ENCODE measurements at regions not wholly inside any gene's neighbourhood (a gene's known extent, or its start where the extent isn't known, plus 50 kb on each side); places are given as distances from the start of the nearest gene placed in this dataset.

DNA sequence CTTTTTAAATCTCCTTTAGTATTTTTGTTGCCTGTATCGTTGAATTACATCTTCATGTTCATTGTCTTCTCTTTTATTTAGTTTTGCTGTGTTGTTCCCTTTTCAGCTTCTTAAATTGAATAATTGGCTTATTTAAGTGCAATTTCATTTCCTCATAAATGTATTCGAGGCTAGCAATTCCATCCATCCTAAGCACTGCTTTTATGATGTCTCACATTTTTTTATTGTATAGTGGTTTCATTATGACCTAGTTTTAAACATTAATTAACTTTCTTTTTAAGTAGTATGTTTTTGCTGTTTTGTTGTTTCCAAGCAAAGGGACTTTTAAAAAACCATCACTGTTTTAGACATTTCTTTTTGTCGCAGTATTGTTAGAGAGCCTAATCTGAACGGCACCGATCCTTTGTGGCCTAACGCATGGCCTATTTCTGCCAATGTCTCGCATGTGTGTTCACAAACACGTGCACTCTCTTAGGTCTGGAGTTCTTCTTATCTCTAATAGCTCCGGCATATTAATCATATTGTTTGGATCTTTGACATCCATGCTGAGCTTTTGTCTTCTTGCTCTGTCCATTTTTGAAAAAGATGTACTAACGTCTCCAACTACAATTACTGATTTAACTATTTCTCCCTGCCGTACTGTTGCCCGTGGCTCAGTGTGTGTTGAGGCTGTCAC lies 59.6 kb upstream of the ZNF516 start:
- no peak for DNase-seq
- Histone ChIP-seq H3K4me3 (ENCODE audit: low read length in 2 of 2) (no peak overlapping the region), H3K36me3 (ENCODE audit: insufficient read depth, low read length) (no peaks in the 10 kb centered on the region), H3K27me3 (ENCODE audit: insufficient read depth, low read length) (no peaks in the 10 kb centered on the region), H3K4me1 (ENCODE audit: insufficient read depth, low read length) (no peaks in the 10 kb centered on the region), H3K27ac (ENCODE audit: low read depth, low read length) (no peak overlapping the region), H3K9me3 (ENCODE audit: control insufficient read depth in 1 of 2, low read length in 2 of 2) (no peaks in the 10 kb centered on the region)
- Mint-ChIP-seq H3K27me3 (peaks cover 1 to 3% of the 10 kb centered on the region in 2 donors), H3K27ac (no peak overlapping the region), H3K36me3 (no peaks in the 10 kb centered on the region), H3K4me1 (no peaks in the 10 kb centered on the region), H3K9me3 (peaks cover 0 to 3% (median 0%) of the 10 kb centered on the region in 8 donors), H3K4me3 (no peak overlapping the region)
- intact Hi-C loops (cut with micrococcal nuclease) = no loop called here
- ChIA-PET CTCF (ENCODE audit: partially characterized antibody) (no interaction called here), POLR2A (ENCODE audit: partially characterized antibody) (no interaction called here)

DNA sequence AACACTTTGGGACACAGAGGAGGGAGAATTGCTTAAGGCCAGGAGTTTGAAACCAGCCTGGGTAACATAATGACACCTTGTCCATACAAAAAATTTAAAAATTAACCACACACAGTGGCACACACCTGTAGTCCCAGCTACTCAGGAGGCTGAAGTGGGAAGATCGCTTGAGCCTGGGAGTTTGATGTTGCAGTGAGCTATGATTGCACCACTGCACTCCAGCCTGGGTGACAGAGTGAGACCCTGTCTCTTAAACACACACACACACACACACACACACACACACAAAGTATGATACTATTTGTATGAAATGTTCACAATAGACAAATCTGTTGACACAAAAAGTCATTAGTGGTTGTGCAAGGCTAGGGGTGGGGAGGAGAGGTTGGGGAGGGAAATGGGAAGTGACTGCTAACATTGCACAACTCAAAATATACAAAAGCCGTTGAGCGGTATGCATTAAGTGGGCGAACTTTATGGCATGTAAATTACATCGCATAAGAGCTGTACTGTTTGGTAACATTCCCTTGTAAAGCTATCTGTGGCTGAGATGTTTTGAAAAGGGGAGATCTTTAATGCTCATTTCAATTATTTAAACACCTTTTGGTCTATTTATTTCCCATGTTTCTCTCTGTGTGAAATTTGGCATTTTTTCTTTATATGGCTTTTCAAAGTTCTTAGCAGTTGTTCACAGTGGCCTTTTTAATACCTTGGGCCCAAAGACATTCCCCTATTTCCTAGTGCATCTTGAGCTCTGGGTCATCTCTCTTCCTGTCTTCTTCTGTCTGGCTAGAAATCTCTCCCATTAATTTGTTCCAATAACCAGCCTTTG lies 58.9 kb upstream of the ZNF516 start:
- intact Hi-C loops (cut with micrococcal nuclease) = no loop called here
- Histone ChIP-seq H3K4me3 (ENCODE audit: low read length in 2 of 2) (no peak overlapping the region), H3K27ac (ENCODE audit: low read depth, low read length) (no peak overlapping the region), H3K4me1 (ENCODE audit: insufficient read depth, low read length) (no peaks in the 10 kb centered on the region), H3K27me3 (ENCODE audit: insufficient read depth, low read length) (no peaks in the 10 kb centered on the region), H3K36me3 (ENCODE audit: insufficient read depth, low read length) (no peaks in the 10 kb centered on the region), H3K9me3 (ENCODE audit: control insufficient read depth in 1 of 2, low read length in 2 of 2) (no peaks in the 10 kb centered on the region)
- CTCF ChIA-PET (ENCODE audit: partially characterized antibody) = no interaction called here
- DNase-seq = no peak
- Mint-ChIP-seq H3K27ac (no peak overlapping the region), H3K27me3 (peaks cover 1 to 4% of the 10 kb centered on the region in 2 donors), H3K36me3 (no peaks in the 10 kb centered on the region), H3K4me1 (no peaks in the 10 kb centered on the region), H3K9me3 (peaks cover 0 to 3% (median 0%) of the 10 kb centered on the region in 8 donors), H3K4me3 (no peak overlapping the region)
- POLR2A ChIA-PET (ENCODE audit: partially characterized antibody) = no interaction called here

DNA sequence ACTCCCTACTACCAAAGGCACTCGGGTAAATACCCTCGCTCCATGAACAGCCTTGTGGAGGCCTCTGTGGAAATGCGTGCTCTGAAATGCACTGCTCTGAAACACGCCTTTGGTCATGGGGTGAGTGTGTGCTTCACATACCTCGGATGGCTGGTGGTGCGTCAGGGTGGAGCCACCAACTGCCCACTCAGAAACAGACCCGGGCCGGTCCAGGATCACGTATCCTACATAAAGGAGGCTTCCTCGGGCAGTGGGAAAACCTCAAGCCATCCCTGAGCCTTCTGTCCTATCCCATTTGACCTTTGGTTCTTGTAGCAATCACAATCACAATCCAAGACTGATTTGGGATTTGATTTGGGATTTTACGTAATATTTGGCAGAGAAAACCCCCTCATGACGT lies 53.5 kb upstream of the ZNF516 start:
- intact Hi-C loops (cut with micrococcal nuclease) = no loop called here

DNA sequence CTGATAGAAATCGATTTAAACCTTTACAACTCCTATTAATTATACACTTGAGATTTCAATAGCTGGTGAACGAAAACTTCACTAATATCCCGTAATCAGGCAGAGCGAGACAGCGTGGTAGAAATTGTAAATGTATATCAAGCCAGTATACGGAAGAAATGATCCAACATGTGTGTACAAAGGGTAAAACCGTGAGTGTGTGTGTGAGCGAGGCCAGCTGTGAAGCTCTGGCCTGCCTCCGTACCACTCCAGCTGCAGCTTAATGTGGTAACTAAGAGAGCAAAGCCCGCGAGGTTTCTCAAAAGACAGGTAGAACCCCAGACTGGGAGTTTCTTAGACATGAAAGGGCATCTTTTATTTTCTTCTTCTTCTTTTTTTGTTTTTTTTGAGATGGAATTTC lies 52.3 kb upstream of the ZNF516 start:
- no peak for DNase-seq
- intact Hi-C loops (cut with micrococcal nuclease) = no loop called here
- Mint-ChIP-seq H3K4me1 (no peaks in the 10 kb centered on the region), H3K4me3 (no peak overlapping the region), H3K27me3 (peaks cover 2 to 5% of the 10 kb centered on the region in 2 donors), H3K9me3 (no peaks in the 10 kb centered on the region), H3K27ac (no peak overlapping the region), H3K36me3 (no peaks in the 10 kb centered on the region)
- no peaks in the 10 kb centered on the region for H3K4me1 ChIP-seq (ENCODE audit: insufficient read depth, low read length)
- no peak overlapping the region for H3K4me3 ChIP-seq (ENCODE audit: low read length in 2 of 2)
- H3K27me3 ChIP-seq (ENCODE audit: insufficient read depth, low read length) = no peaks in the 10 kb centered on the region
- POLR2A ChIA-PET (ENCODE audit: partially characterized antibody) = no interaction called here
- no peaks in the 10 kb centered on the region for H3K36me3 ChIP-seq (ENCODE audit: insufficient read depth, low read length)
- CTCF ChIA-PET (ENCODE audit: partially characterized antibody) = no interaction called here
- no peak overlapping the region for H3K27ac ChIP-seq (ENCODE audit: low read depth, low read length)
- no peaks in the 10 kb centered on the region for H3K9me3 ChIP-seq (ENCODE audit: control insufficient read depth in 1 of 2, low read length in 2 of 2)

More for the DNA sequence above, 53.5 kb upstream of the ZNF516 start:
- Histone ChIP-seq H3K4me3 (ENCODE audit: low read length in 2 of 2) (no peak overlapping the region), H3K27me3 (ENCODE audit: insufficient read depth, low read length) (no peaks in the 10 kb centered on the region), H3K4me1 (ENCODE audit: insufficient read depth, low read length) (no peaks in the 10 kb centered on the region), H3K27ac (ENCODE audit: low read depth, low read length) (no peak overlapping the region), H3K9me3 (ENCODE audit: control insufficient read depth in 1 of 2, low read length in 2 of 2) (no peaks in the 10 kb centered on the region), H3K36me3 (ENCODE audit: insufficient read depth, low read length) (no peaks in the 10 kb centered on the region)
- Mint-ChIP-seq H3K27ac (no peak overlapping the region), H3K4me3 (no peak overlapping the region), H3K36me3 (no peaks in the 10 kb centered on the region), H3K4me1 (no peaks in the 10 kb centered on the region), H3K27me3 (peaks cover 2 to 3% of the 10 kb centered on the region in 2 donors), H3K9me3 (no peaks in the 10 kb centered on the region)
- ChIA-PET POLR2A (ENCODE audit: partially characterized antibody) (no interaction called here), CTCF (ENCODE audit: partially characterized antibody) (no interaction called here)
- DNase-seq = no peak

DNA sequence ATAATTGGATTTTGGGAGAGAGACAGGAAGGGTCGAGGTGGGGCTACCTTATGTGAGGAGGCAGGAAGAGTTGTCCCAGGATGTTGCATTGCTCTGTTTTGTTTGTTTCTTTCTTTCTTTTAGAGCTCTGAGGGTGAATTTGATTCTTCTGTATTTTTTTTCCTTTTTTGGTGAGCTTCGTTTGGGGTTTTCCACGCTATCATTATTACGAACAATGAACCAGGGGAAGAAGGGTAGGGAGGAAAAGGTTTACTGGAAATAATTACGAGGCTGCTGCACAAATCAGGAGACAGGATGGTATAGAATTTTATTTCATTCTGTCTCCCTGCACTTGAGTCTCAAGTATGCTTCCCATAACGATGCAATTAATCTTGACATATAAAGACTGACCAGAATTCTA lies 51.4 kb upstream of the ZNF516 start:
- DNase-seq = no peak
- Mint-ChIP-seq H3K27ac (no peak overlapping the region), H3K9me3 (no peaks in the 10 kb centered on the region), H3K4me3 (no peak overlapping the region), H3K36me3 (no peaks in the 10 kb centered on the region), H3K4me1 (no peaks in the 10 kb centered on the region), H3K27me3 (peaks cover 2 to 5% of the 10 kb centered on the region in 2 donors)
- ChIA-PET CTCF (ENCODE audit: partially characterized antibody) (no interaction called here), POLR2A (ENCODE audit: partially characterized antibody) (no interaction called here)
- no peaks in the 10 kb centered on the region for H3K27me3 ChIP-seq (ENCODE audit: insufficient read depth, low read length)
- no peak overlapping the region for H3K27ac ChIP-seq (ENCODE audit: low read depth, low read length)
- intact Hi-C loops (cut with micrococcal nuclease) = no loop called here
- no peaks in the 10 kb centered on the region for H3K36me3 ChIP-seq (ENCODE audit: insufficient read depth, low read length)
- no peaks in the 10 kb centered on the region for H3K9me3 ChIP-seq (ENCODE audit: control insufficient read depth in 1 of 2, low read length in 2 of 2)
- H3K4me1 ChIP-seq (ENCODE audit: insufficient read depth, low read length) = no peaks in the 10 kb centered on the region
- H3K4me3 ChIP-seq (ENCODE audit: low read length in 2 of 2) = no peak overlapping the region

DNA sequence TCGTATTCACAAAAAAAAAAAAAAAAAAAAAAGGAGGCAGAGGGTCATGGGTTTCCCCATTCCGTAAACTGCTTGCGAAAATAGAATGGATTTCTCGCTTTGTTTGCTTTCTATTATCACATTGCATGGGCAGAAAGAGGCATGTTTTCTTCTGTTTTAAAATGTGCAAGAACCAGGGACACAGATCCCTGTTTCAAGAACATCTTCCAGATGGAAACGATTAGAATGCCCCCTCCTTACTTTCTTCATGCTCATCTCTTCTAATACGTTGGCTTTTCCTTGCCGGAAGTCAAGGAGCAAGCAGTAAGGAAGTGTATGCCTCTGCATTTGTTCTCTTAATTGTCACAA lies 51.0 kb upstream of the ZNF516 start:
- Histone ChIP-seq H3K4me3 (ENCODE audit: low read length in 2 of 2) (no peak overlapping the region), H3K9me3 (ENCODE audit: control insufficient read depth in 1 of 2, low read length in 2 of 2) (no peaks in the 10 kb centered on the region), H3K36me3 (ENCODE audit: insufficient read depth, low read length) (no peaks in the 10 kb centered on the region), H3K27ac (ENCODE audit: low read depth, low read length) (no peak overlapping the region), H3K4me1 (ENCODE audit: insufficient read depth, low read length) (no peaks in the 10 kb centered on the region), H3K27me3 (ENCODE audit: insufficient read depth, low read length) (no peaks in the 10 kb centered on the region)
- Mint-ChIP-seq H3K4me1 (no peaks in the 10 kb centered on the region), H3K36me3 (no peaks in the 10 kb centered on the region), H3K27me3 (peaks cover 2 to 5% of the 10 kb centered on the region in 2 donors), H3K27ac (no peak overlapping the region), H3K4me3 (no peak overlapping the region), H3K9me3 (no peaks in the 10 kb centered on the region)
- DNase-seq = no peak
- ChIA-PET POLR2A (ENCODE audit: partially characterized antibody) (no interaction called here), CTCF (ENCODE audit: partially characterized antibody) (no interaction called here)
- intact Hi-C loops (cut with micrococcal nuclease) = no loop called here

DNA sequence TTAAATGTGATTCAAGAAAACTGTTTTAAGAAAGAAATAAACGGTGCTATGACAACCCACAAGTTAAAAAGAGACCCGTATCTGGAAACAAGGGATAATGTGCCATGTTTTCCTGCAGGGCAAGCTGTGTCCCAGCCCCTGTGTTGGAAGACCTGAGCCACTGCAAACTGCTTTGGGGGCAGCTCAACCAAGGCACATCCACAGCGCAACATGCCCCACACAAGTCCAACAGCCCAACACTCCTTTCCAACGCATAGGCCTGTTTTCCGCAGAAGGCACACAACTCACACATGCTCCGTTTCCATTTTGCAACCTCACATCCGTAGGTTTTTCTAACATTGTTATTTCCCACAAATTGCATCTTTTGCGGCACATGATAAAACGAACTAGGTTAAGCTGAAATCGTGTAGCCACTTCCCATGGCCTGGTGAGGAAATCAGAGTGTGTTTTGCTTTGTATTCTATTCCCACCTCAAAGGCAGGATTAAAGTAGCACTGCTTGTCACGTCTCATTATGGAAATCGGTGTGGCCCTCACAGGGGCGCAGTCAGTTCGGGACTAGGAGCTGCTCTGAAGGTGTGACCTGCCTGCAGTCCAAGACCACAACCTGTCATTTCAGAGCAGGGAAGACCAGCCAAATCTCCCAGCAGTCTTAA lies 50.5 kb upstream of the ZNF516 start:
- no peak overlapping the region for H3K4me3 ChIP-seq (ENCODE audit: low read length in 2 of 2)
- ChIA-PET CTCF (ENCODE audit: partially characterized antibody) (no interaction called here), POLR2A (ENCODE audit: partially characterized antibody) (no interaction called here)
- no peaks in the 10 kb centered on the region for H3K9me3 ChIP-seq (ENCODE audit: control insufficient read depth in 1 of 2, low read length in 2 of 2)
- intact Hi-C loops (cut with micrococcal nuclease) = no loop called here
- H3K36me3 Mint-ChIP-seq = no peaks in the 10 kb centered on the region
- no peaks in the 10 kb centered on the region for H3K4me1 ChIP-seq (ENCODE audit: insufficient read depth, low read length)
- no peak overlapping the region for H3K27ac ChIP-seq (ENCODE audit: low read depth, low read length)
- no peaks in the 10 kb centered on the region for H3K27me3 ChIP-seq (ENCODE audit: insufficient read depth, low read length)
- no peak for DNase-seq
- no peaks in the 10 kb centered on the region for H3K9me3 Mint-ChIP-seq
- peaks cover 2 to 6% of the 10 kb centered on the region in 2 donors for H3K27me3 Mint-ChIP-seq
- no peaks in the 10 kb centered on the region for H3K36me3 ChIP-seq (ENCODE audit: insufficient read depth, low read length)
- H3K4me3 Mint-ChIP-seq = no peak overlapping the region
- H3K4me1 Mint-ChIP-seq = no peaks in the 10 kb centered on the region
- no peak overlapping the region for H3K27ac Mint-ChIP-seq
